EL (cell line): ENCODE measurements at regions not wholly inside any gene's neighbourhood (a gene's known extent, or its start where the extent isn't known, plus 50 kb on each side); places are given as distances from the start of the nearest gene placed in this dataset.

Experiments
- DNase-seq: peaks from one replicate; pipeline ENCODE4 v3.0.0-alpha.2; 2016

- DNase-seq, result no peak
These were observed 65.7 kb downstream of the UNC5CL start for GRCh38 chr6:40973304-40973703.

GRCh38 chr6:40972814-40973213, 66.2 kb downstream of the UNC5CL start:
- DNase-seq, result no peak

DNA sequence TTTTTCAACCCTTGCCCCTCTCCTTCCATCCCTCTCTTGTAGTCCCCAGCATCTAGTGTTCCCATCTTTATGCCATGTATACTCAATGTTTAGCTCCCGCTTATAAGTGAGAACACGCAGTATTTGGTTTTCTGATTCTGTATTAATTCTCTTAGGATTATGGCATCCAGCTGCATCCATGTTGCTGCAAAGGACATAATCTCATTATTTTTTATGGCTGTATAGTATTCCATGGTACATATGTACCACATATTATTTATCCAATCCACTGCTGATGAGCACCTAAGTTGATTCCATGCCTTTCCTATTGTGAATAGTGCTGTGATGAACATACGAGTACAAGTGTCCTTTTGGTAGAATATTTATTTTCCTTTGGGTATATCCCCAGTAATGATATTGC, 66.8 kb downstream of the UNC5CL start:
- no peak for DNase-seq

DNA sequence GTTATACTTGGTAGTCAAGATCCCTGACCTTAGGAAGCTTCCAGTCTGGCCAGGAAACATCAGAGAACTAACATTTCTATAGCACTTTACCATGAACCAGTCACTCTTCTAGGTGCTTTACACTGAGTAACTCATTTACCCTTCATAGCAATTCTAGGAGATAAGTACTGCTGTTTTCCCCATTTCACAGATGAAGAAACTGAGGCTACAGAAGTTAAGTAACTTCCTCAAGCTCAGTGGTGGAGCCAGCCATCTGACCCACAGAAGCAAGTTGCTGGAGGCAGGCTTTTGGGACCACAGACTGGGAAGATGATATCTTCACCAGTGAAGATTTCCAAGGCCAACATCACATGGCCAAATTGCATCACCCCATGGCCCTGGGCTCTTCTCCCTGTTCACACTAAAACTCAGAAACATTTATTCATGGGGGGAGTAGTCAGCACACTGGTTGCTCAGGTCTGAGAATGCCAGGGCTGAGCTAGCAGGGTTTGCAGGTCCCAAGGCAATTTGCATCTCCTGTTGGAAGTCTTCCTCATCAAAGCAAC, 70.3 kb downstream of the UNC5CL start:
- no peak for DNase-seq

- no peak for DNase-seq
These were observed 72.2 kb downstream of the UNC5CL start for GRCh38 chr6:40966860-40967259.

DNA sequence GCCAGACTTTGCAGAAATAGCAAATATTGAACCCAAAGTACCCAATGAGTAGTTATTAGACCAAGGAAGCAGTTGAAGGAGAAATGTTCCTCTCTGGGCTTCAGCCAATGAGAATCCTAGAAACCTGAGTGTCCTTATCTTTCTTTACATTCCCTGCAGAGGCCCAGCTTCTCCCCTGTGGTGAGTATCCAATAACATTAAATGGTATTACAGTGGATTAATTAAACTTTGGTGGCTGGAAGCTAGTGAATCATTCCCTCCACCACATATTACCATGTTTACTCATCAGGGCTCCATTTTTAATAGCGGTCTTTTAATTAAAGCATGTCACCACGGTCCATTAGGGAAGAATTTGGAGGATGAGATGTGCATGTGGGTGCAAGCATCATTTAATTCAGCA, 74.0 kb downstream of the UNC5CL start:
- no peak for DNase-seq

- no peak for DNase-seq
These were observed 76.0 kb downstream of the UNC5CL start for GRCh38 chr6:40963019-40963418.

DNA sequence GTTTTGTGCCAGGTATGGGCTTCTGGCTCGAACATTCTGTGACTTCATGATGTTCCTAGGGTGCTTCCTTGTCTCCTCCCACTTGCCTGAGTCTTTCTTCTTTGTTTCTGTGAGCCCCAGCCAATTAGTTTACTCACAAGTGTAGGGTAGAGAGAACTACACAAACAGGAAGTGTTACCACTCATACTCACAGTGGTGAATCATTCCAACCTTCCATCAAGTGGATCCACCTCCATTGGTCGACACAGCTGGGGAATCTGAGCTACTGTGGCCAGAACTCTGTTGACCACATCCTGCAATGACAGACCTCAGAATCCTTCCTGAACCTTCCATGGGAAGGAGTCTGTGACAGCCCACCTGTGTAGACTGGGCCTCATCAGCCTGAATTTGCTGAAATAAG, 76.8 kb downstream of the UNC5CL start:
- DNase-seq, result peak; percentile 94

DNA sequence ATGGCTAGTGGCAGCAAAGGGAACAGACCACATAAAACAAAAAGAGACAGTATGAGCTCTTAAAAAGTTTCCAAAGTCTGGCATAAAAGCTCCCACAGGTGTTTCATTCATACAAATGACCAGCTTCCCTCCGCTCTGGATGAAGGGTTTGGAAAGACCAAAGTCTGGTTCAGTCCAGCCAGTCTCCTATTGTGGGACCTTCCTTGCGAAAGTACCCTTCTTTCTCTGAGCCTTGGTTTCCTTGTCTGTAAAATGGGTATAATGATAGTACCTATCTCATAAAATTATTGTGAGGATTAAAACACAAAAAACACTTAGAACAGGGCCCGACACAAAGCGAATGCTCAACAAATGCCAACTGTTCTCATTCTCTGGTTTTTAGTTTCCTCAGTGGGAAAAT, 77.2 kb downstream of the UNC5CL start:
- DNase-seq, result no peak

- no peak for DNase-seq
These were observed 78.1 kb downstream of the UNC5CL start for GRCh38 chr6:40960742-40961430.

DNA sequence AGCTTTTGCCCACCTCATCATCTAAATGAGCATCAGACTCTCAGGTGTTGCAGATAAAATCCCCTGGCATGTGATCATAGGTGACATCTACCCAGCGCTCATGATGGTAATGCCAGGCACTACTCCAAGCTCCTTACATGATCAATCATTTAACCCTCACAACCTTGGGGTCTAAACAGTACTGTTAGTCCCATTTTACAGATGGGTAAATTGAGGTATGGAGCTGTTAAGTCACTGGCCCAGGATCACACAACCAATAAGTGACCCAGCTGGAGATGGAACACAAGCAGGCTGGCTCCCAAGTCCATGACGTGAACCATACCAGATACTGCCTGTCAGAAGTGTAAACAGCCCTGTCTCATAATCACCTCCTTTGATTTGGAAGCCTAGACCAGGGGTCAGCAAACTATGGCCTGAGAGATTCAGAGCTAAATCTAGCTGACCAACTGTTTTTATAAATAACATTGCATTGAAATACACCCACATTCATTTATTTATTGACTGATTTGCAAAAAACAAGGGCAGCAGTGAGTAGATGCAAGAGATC, 79.2 kb downstream of the UNC5CL start:
- no peak for DNase-seq

DNA sequence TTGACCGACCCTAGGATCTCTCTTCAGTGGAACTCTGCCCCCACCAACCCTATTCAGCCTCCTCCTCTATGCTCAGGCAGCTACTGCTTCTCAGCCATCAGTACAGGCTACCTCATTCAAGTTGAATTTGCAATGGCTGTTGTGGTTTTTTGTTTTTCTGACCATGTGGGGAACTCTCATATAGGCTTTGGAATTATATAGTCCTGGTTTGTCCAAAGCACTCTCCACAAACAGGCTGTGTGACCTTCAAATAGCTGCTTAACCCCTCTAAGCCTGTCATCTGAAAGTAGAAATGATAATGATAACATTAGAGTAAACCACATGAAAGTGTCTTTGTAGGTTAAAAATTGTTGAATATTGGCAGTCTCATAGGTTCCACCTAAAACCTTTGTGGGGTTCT, 80.3 kb downstream of the UNC5CL start:
- peak; percentile 30 for DNase-seq

DNA sequence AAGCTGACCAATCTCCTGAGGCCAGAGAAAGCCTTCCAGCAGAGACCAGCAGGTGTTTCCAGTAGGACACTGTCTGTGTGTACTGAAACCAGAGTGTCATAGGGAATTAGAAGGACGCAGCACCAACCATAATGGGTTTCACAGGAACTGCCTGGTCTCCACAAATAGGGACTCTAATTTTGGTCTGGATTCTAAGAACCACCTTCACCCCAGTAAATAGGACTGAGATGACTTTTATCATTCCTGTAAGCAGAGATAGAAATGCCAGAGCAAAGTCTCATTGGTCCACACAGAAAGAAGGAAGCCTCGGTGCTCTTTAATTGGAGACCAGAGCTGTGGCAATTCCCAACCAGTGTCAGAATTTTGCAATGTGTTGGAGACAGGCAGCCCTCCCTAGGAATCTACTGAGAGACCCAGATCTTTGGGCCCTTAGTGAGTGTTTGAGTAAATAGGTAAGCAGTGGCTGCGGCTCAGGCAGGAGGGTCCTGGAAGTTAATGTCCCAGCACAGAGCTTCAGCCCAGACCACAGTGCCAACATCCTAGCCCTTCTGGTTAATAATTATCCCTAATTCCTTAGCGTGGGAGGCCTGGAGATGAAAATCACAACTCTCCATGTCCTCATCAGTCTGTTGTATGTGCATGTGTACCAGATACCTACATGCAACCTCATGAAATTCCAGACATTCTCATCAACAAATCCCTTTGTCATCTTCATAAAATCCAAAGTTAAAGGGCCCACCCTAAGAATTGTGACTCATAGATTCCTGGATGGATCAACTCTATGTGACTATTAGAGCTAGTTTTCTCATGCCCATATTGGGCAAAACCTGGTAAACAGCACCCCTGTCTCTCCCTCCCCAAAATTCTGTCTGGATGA, 81.2 kb downstream of the UNC5CL start:
- peak; percentile 92 for DNase-seq

GRCh38 chr6:40956936-40957335, 82.1 kb downstream of the UNC5CL start:
- DNase-seq, result no peak

- no peak for DNase-seq
These were observed 83.9 kb downstream of the UNC5CL start for GRCh38 chr6:40955178-40955545.

- no peak for DNase-seq
These were observed 84.4 kb downstream of the UNC5CL start for GRCh38 chr6:40954446-40955177.

GRCh38 chr6:40953486-40953885, 85.5 kb downstream of the UNC5CL start:
- DNase-seq, result no peak

GRCh38 chr6:40950986-40951698, 87.9 kb downstream of the UNC5CL start:
- peak; percentile 79 for DNase-seq

GRCh38 chr6:40948570-40948969, 90.5 kb downstream of the UNC5CL start:
- DNase-seq, result peak; percentile 33

GRCh38 chr6:40947876-40948526, 91.0 kb downstream of the UNC5CL start:
- peak; percentile 74 for DNase-seq

GRCh38 chr6:40946738-40947301, 92.2 kb downstream of the UNC5CL start:
- no peak for DNase-seq

- DNase-seq, result peak; percentile 32
These were observed 101.5 kb downstream of the UNC5CL start for GRCh38 chr6:40937491-40937890.
